ENCODE measurements at regions not wholly inside any gene's neighbourhood (a gene's known extent, or its start where the extent isn't known, plus 50 kb on each side); places are given as distances from the start of the nearest gene placed in this dataset.

DNA sequence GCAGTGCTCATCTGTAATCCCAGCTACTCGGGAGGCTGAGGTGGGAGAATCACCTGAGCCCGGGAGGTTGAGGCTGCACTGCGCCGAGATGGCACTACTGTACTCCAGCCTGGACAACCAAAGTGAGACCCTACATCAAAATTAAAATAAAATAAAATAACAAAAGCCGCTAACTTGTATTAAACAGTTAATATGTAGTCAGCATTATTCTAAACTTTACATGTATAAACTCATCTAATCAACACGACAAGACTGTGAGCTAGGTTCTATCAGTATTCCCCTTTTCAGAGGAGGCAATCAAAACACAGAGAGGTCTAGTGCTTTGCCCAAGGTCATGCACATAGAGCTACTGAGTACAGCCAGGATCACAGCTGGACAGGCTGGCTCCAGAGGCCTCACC is 111.7 kb upstream of the LINGO1 start:
- TF ChIP-seq TAF1 (IDR thresholded peaks at IDR 0.05; ENCODE audit: borderline replicate concordance, insufficient read depth, low read length) (no peak), POLR2AphosphoS5 (IDR thresholded peaks at IDR 0.05; ENCODE audit: low read depth, low read length) (no peak), SIN3A (IDR thresholded peaks at IDR 0.05; ENCODE audit: borderline replicate concordance, insufficient read depth, low read length) (no peak)
- TF ChIP-seq, protein P1, sequence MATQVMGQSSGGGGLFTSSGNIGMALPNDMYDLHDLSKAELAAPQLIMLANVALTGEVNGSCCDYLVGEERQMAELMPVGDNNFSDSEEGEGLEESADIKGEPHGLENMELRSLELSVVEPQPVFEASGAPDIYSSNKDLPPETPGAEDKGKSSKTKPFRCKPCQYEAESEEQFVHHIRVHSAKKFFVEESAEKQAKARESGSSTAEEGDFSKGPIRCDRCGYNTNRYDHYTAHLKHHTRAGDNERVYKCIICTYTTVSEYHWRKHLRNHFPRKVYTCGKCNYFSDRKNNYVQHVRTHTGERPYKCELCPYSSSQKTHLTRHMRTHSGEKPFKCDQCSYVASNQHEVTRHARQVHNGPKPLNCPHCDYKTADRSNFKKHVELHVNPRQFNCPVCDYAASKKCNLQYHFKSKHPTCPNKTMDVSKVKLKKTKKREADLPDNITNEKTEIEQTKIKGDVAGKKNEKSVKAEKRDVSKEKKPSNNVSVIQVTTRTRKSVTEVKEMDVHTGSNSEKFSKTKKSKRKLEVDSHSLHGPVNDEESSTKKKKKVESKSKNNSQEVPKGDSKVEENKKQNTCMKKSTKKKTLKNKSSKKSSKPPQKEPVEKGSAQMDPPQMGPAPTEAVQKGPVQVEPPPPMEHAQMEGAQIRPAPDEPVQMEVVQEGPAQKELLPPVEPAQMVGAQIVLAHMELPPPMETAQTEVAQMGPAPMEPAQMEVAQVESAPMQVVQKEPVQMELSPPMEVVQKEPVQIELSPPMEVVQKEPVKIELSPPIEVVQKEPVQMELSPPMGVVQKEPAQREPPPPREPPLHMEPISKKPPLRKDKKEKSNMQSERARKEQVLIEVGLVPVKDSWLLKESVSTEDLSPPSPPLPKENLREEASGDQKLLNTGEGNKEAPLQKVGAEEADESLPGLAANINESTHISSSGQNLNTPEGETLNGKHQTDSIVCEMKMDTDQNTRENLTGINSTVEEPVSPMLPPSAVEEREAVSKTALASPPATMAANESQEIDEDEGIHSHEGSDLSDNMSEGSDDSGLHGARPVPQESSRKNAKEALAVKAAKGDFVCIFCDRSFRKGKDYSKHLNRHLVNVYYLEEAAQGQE (IDR thresholded peaks at IDR 0.05; ENCODE audit: insufficient read depth in 1 of 2, low read depth in 2 of 2, low read length in 2 of 2) = no peak

Measured in PFSK-1 (cell line).